Astrocyte of the spinal cord (primary cell): ENCODE measurements at regions not wholly inside any gene's neighbourhood (a gene's known extent, or its start where the extent isn't known, plus 50 kb on each side); places are given as distances from the start of the nearest gene placed in this dataset.

Experiments used
- DNase-seq: peaks from one replicate; pipeline ENCODE4 v3.0.0; 2011; ENCODE audit warnings: low read depth, low spot score
- H3K4me3 ChIP-seq: 2 replicates; pipeline ENCODE4 v1.5.1; 2011; ENCODE audit warnings: low read depth, mild to moderate bottlenecking, low read length, moderate library complexity
- CTCF ChIP-seq: IDR thresholded peaks from 2 replicates; pipeline ENCODE4 v1.5.1; 2012; ENCODE audit warnings: low read depth, mild to moderate bottlenecking, low read length, inconsistent platforms
- in situ Hi-C: cut with HindIII; loops from 2 replicates; pipeline ENCODE4 v1.10.0; 2017; ENCODE audit warnings: low sequenced_read_pairs

GRCh38 chrX:149223854-149224253 is 281.3 kb downstream of the IDS start:
- no peak for DNase-seq
- in situ Hi-C loops: no loop called here
- TF ChIP-seq CTCF: no peak
- H3K4me3 ChIP-seq: no peak overlapping the region

GRCh38 chrX:149222040-149222439 is 283.1 kb downstream of the IDS start:
- no peak overlapping the region for H3K4me3 ChIP-seq
- no peak for TF ChIP-seq CTCF
- no peak for DNase-seq
- in situ Hi-C loops: no loop called here

GRCh38 chrX:149221230-149221629 is 283.9 kb downstream of the IDS start:
- no peak overlapping the region for H3K4me3 ChIP-seq
- TF ChIP-seq CTCF: no peak
- in situ Hi-C loops: no loop called here
- DNase-seq: no peak

- no peak for TF ChIP-seq CTCF
- no peak overlapping the region for H3K4me3 ChIP-seq
- in situ Hi-C loops: no loop called here
- DNase-seq: no peak
These were observed 291.8 kb downstream of the IDS start for GRCh38 chrX:149213264-149213663.

- in situ Hi-C loops: no loop called here
- no peak for DNase-seq
- no peak for TF ChIP-seq CTCF
- H3K4me3 ChIP-seq: no peak overlapping the region
These were observed 296.8 kb downstream of the IDS start for GRCh38 chrX:149208307-149208706.

GRCh38 chrX:149207518-149207917 is 297.6 kb downstream of the IDS start:
- no peak for TF ChIP-seq CTCF
- DNase-seq: no peak
- in situ Hi-C loops: no loop called here
- no peak overlapping the region for H3K4me3 ChIP-seq

- TF ChIP-seq CTCF: no peak
- in situ Hi-C loops: no loop called here
- H3K4me3 ChIP-seq: no peak overlapping the region
- no peak for DNase-seq
These were observed 299.2 kb downstream of the IDS start for GRCh38 chrX:149205937-149206336.
